ENCODE measurements at regions not wholly inside any gene's neighbourhood (a gene's known extent, or its start where the extent isn't known, plus 50 kb on each side); places are given as distances from the start of the nearest gene placed in this dataset.

GRCh38 chr22:23392420-23393121 is 187.5 kb downstream of the IGLL1 start:
- TF ChIP-seq EZH2 (IDR thresholded peaks at IDR 0.05; ENCODE audit: borderline replicate concordance, low read depth, low read length, poor library complexity, severe bottlenecking), result no peak
- no peak for TF ChIP-seq CTCF (conservative IDR thresholded peaks at IDR 0.05; ENCODE audit: low read depth, low read length)
- BruUV-seq (replicated peaks), result no TSS peak
- CTCF ChIA-PET, result no interaction called here
- no peaks in the 10 kb centered on the region for H3K27me3 ChIP-seq (replicated peaks; ENCODE audit: insufficient read depth, low read depth, low read length, poor library complexity)
- POLR2A ChIA-PET (ENCODE audit: low non-redundant PET), result no interaction called here
- H3K27ac ChIP-seq (ENCODE audit: low read depth, low read length, poor library complexity, severe bottlenecking), result no peak overlapping the region
- no peak overlapping the region for H3K4me3 ChIP-seq (ENCODE audit: low read depth, low read length, poor library complexity, severe bottlenecking)
- H3K4me1 ChIP-seq (ENCODE audit: insufficient read depth, low read length, poor library complexity, severe bottlenecking), result no peaks in the 10 kb centered on the region
- H3K9me3 ChIP-seq (ENCODE audit: low read depth, low read length, poor library complexity, severe bottlenecking), result no peaks in the 10 kb centered on the region
- no peaks in the 10 kb centered on the region for H3K36me3 ChIP-seq (ENCODE audit: insufficient read depth, low read length, poor library complexity, severe bottlenecking)
- intact Hi-C loops (cut with micrococcal nuclease; ENCODE audit: unreplicated experiment), result no loop called here
- no peak for DNase-seq (ENCODE audit: low spot score)

DNA sequence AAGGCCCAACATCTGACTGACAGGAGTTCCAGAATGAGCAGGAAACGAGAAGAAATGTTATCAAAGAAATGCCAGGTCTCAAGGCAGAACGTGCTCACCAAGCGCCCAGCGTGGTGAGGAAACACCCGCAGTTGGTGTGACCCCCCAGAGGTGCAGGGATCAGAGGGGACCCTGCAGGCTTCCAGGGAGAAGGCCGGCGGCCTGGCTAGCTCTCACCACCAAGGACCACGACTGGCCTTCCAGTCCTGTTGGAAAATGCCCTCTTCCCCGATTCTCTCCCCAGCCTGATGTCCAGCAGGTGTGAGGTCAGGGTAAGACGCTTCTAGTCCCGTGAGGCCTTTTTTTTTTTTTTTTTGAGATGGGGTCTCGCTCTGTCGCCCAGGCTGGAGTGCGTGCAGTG is 189.1 kb downstream of the IGLL1 start:
- TF ChIP-seq EZH2 (IDR thresholded peaks at IDR 0.05; ENCODE audit: borderline replicate concordance, low read depth, low read length, poor library complexity, severe bottlenecking), result no peak
- no peak for TF ChIP-seq CTCF (conservative IDR thresholded peaks at IDR 0.05; ENCODE audit: low read depth, low read length)
- Histone ChIP-seq H3K4me3 (ENCODE audit: low read depth, low read length, poor library complexity, severe bottlenecking) (no peak overlapping the region), H3K9me3 (ENCODE audit: low read depth, low read length, poor library complexity, severe bottlenecking) (no peaks in the 10 kb centered on the region), H3K36me3 (ENCODE audit: insufficient read depth, low read length, poor library complexity, severe bottlenecking) (no peaks in the 10 kb centered on the region), H3K4me1 (ENCODE audit: insufficient read depth, low read length, poor library complexity, severe bottlenecking) (no peaks in the 10 kb centered on the region), H3K27ac (ENCODE audit: low read depth, low read length, poor library complexity, severe bottlenecking) (no peak overlapping the region), H3K27me3 (replicated peaks; ENCODE audit: insufficient read depth, low read depth, low read length, poor library complexity) (no peaks in the 10 kb centered on the region)
- intact Hi-C loops (cut with micrococcal nuclease; ENCODE audit: unreplicated experiment), result no loop called here
- no peak for DNase-seq (ENCODE audit: low spot score)
- ChIA-PET CTCF (no interaction called here), POLR2A (ENCODE audit: low non-redundant PET) (no interaction called here)
- BruUV-seq (replicated peaks), result no TSS peak

GRCh38 chr22:23389271-23390071 is 190.6 kb downstream of the IGLL1 start:
- intact Hi-C loops (cut with micrococcal nuclease; ENCODE audit: unreplicated experiment), result loop anchor here (5.0 kb wide), 3 partner anchors 72 to 432 kb away; no protein-coding TSS in a partner anchor
- Histone ChIP-seq H3K4me1 (ENCODE audit: insufficient read depth, low read length, poor library complexity, severe bottlenecking) (no peaks in the 10 kb centered on the region), H3K9me3 (ENCODE audit: low read depth, low read length, poor library complexity, severe bottlenecking) (no peaks in the 10 kb centered on the region), H3K36me3 (ENCODE audit: insufficient read depth, low read length, poor library complexity, severe bottlenecking) (no peaks in the 10 kb centered on the region), H3K27me3 (replicated peaks; ENCODE audit: insufficient read depth, low read depth, low read length, poor library complexity) (no peaks in the 10 kb centered on the region), H3K4me3 (ENCODE audit: low read depth, low read length, poor library complexity, severe bottlenecking) (no peak overlapping the region), H3K27ac (ENCODE audit: low read depth, low read length, poor library complexity, severe bottlenecking) (no peak overlapping the region)
- DNase-seq (ENCODE audit: low spot score), result no peak
- CTCF ChIA-PET, result interaction anchor here (0.5 kb wide), 1 partner anchor 133 kb away, joined by 3 read pairs; no protein-coding TSS in a partner anchor
- BruUV-seq (replicated peaks), result no TSS peak
- POLR2A ChIA-PET (ENCODE audit: low non-redundant PET), result no interaction called here
- TF ChIP-seq CTCF (conservative IDR thresholded peaks at IDR 0.05; ENCODE audit: low read depth, low read length), result no peak
- TF ChIP-seq EZH2 (IDR thresholded peaks at IDR 0.05; ENCODE audit: borderline replicate concordance, low read depth, low read length, poor library complexity, severe bottlenecking), result no peak
